SK-N-SH (cell line): ENCODE measurements at regions not wholly inside any gene's neighbourhood (a gene's known extent, or its start where the extent isn't known, plus 50 kb on each side); places are given as distances from the start of the nearest gene placed in this dataset.

Experiments
- CTCF ChIA-PET: fragments of 300-600, 350-600 bp; formaldehyde crosslinking; extraction: SDS; loops from one replicate; lab custom pipeline; 2021; lab: Yijun Ruan, JAX
- POLR2A ChIA-PET: fragments of 350-600 bp; sonication (Branson Sonifier 250); formaldehyde crosslinking; extraction: SDS; loops from one replicate; lab custom pipeline; 2020; ENCODE audit warnings: antibody characterized with exemption, inconsistent platforms; lab: Yijun Ruan, JAX
- DNase-seq: peaks from one replicate; pipeline ENCODE4 v3.0.0; 2012
- H2AFZ ChIP-seq: fragments of 200-600 bp; sonication (generic); 2 replicates; pipeline ENCODE4 v1.8.1; 2016; ENCODE audit warnings: antibody characterized with exemption, mild to moderate bottlenecking, low read depth
- H3F3A ChIP-seq: fragments of 200-600 bp; sonication (generic); replicated peaks from 2 replicates; pipeline ENCODE3; 2016; ENCODE audit warnings: antibody characterized with exemption, mild to moderate bottlenecking; ENCODE audit not compliant: insufficient read depth
- H3K27ac ChIP-seq, 2 experiments: fragments of 200-500 bp in 1 of 2; fragments of 200-600 bp in 1 of 2; sonication (Bioruptor generic) in 1 of 2; sonication (generic), shearing (Covaris generic) in 1 of 2; 2 replicates each; pipeline versions ENCODE4 v1.5.1 to v1.6.1; 2014 to 2016; ENCODE audit warnings: low read depth in 2 of 2, inconsistent platforms in 1 of 2, low read length in 1 of 2, mild to moderate bottlenecking in 1 of 2, mixed read lengths in 1 of 2
- H3K27me3 ChIP-seq: fragments of 200-600 bp; sonication (generic), shearing (Covaris generic); 2 replicates; pipeline ENCODE4 v1.6.1; 2016; ENCODE audit warnings: mixed run types; ENCODE audit not compliant: insufficient read depth
- H3K36me3 ChIP-seq, 2 experiments: fragments of 200-500 bp in 1 of 2; fragments of 200-600 bp in 1 of 2; sonication (Bioruptor generic) in 1 of 2; sonication (generic) in 1 of 2; replicated peaks in 1 of 2; 2 replicates each; pipeline versions ENCODE3 to v1.5.1; 2014 to 2016; ENCODE audit warnings: low read length in 1 of 2, mild to moderate bottlenecking in 1 of 2; ENCODE audit not compliant: insufficient read depth in 2 of 2, control insufficient read depth in 1 of 2
- H3K4me1 ChIP-seq, 2 experiments: fragments of 200-500 bp in 1 of 2; fragments of 200-600 bp in 1 of 2; sonication (Bioruptor generic) in 1 of 2; sonication (generic), shearing (Covaris generic) in 1 of 2; 2 replicates each; pipeline versions ENCODE4 v1.5.1 to v1.6.1; 2014 to 2016; ENCODE audit warnings: low read depth in 1 of 2, low read length in 1 of 2, mixed run types in 1 of 2; ENCODE audit not compliant: insufficient read depth in 2 of 2, control insufficient read depth in 1 of 2
- H3K4me2 ChIP-seq: fragments of 200-600 bp; sonication (generic), shearing (Covaris generic); 2 replicates; pipeline ENCODE4 v1.6.1; 2017; ENCODE audit warnings: mixed run types
- H3K4me3 ChIP-seq, 2 experiments: fragments of 200-500 bp in 1 of 2; fragments of 200-600 bp in 1 of 2; sonication (Bioruptor generic) in 1 of 2; sonication (generic), shearing (Covaris generic) in 1 of 2; 2 replicates each; pipeline versions ENCODE4 v1.5.1 to v1.8.1; 2014 to 2016; ENCODE audit warnings: low read depth in 2 of 2, inconsistent platforms in 1 of 2, low read length in 1 of 2, mild to moderate bottlenecking in 1 of 2, mixed read lengths in 1 of 2, moderate library complexity in 1 of 2
- H3K79me2 ChIP-seq: fragments of 200-600 bp; sonication (generic); 2 replicates; pipeline ENCODE4 v1.8.1; 2017; ENCODE audit warnings: mild to moderate bottlenecking; ENCODE audit not compliant: insufficient read depth
- H3K9ac ChIP-seq: fragments of 200-600 bp; sonication (generic); 2 replicates; pipeline ENCODE4 v1.6.1; 2017; ENCODE audit warnings: mixed run types
- H3K9me2 ChIP-seq: fragments of 200-600 bp; sonication (generic); 2 replicates; pipeline ENCODE4 v1.6.1; 2017; ENCODE audit warnings: mixed run types
- H3K9me3 ChIP-seq: fragments of 200-600 bp; sonication (generic); 2 replicates; pipeline ENCODE4 v1.6.1; 2017; ENCODE audit warnings: mixed run types, mild to moderate bottlenecking, moderate library complexity
- H4K20me1 ChIP-seq: fragments of 200-600 bp; sonication (generic); 2 replicates; pipeline ENCODE4 v1.6.1; 2017; ENCODE audit warnings: mild to moderate bottlenecking, mixed run types; ENCODE audit not compliant: insufficient read depth
- MXI1 ChIP-seq: IDR thresholded peaks from 2 replicates; pipeline ENCODE4 v1.6.1; 2012; ENCODE audit warnings: mild to moderate bottlenecking, low read depth, low read length, improper control_type of control experiment
- NRF1 ChIP-seq: IDR thresholded peaks from 2 replicates; pipeline ENCODE4 v1.6.1; 2012; ENCODE audit warnings: low read depth, mild to moderate bottlenecking, low read length
- PBX3 ChIP-seq: IDR thresholded peaks from 2 replicates; pipeline ENCODE4; 2012
- POLR2AphosphoS5 ChIP-seq: IDR thresholded peaks from 2 replicates; pipeline ENCODE4 v1.6.1; 2012; ENCODE audit warnings: low read depth, low read length
- RAD21 ChIP-seq: IDR thresholded peaks from 2 replicates; pipeline ENCODE4 v1.6.1; 2012; ENCODE audit warnings: mild to moderate bottlenecking, low read length
- REST ChIP-seq: IDR thresholded peaks from 2 replicates; pipeline ENCODE4 v1.6.1; 2012; ENCODE audit warnings: mild to moderate bottlenecking, low read depth, low read length, moderate library complexity
- SIN3A ChIP-seq: IDR thresholded peaks from 2 replicates; pipeline ENCODE4 v1.6.1; 2012; ENCODE audit warnings: low read depth, mild to moderate bottlenecking, low read length, moderate library complexity, borderline replicate concordance
- SMC3 ChIP-seq: IDR thresholded peaks from 2 replicates; pipeline ENCODE4 v1.6.1; 2012; ENCODE audit warnings: low read depth, low read length, improper control_type of control experiment
- TEAD4 ChIP-seq: IDR thresholded peaks from 2 replicates; pipeline ENCODE4 v1.4.0; 2012; ENCODE audit warnings: mild to moderate bottlenecking, borderline replicate concordance; ENCODE audit not compliant: insufficient read depth
- USF2 ChIP-seq: fragments of 150-350 bp; IDR thresholded peaks from 2 replicates; pipeline ENCODE4 v1.6.1; 2017; ENCODE audit warnings: antibody characterized with exemption, low read length, low read depth, borderline replicate concordance
- WGBS: methylation state at CpG from one replicate; pipeline ENCODE4 v1.1.6; 2017; ENCODE audit warnings: low lambda C conversion rate; 5-methylcytosine and 5-hydroxymethylcytosine counted together

GRCh38 chr3:29156086-29156715 is 124.7 kb upstream of the RBMS3 start:
- ChIA-PET CTCF (interaction anchor here (1.6 kb wide), 1 partner anchor 19 kb away, joined by 3 read pairs; no protein-coding TSS in a partner anchor), POLR2A (no interaction called here)
- Histone ChIP-seq H3K79me2 (no peaks in the 10 kb centered on the region), H2AFZ (no peak overlapping the region), H3K4me1 (peaks cover 0 to 9% of the 10 kb centered on the region in 2 experiments; a peak in 2 of 4 replicates), H3K4me3 (no peak overlapping the region), H3K4me2 (no peak overlapping the region), H3K9ac (no peak overlapping the region), H3K27ac (no peak overlapping the region), H3K27me3 (no peaks in the 10 kb centered on the region), H3K36me3 (no peaks in the 10 kb centered on the region), H3K9me3 (no peaks in the 10 kb centered on the region), H3F3A (no peaks in the 10 kb centered on the region), H4K20me1 (no peaks in the 10 kb centered on the region), H3K9me2 (no peaks in the 10 kb centered on the region)
- TF ChIP-seq MXI1 = no peak
- no peak for DNase-seq
- WGBS = 82% methylated on average over 5 of the region's 5 CpGs

- 92% methylated on average over 3 of the region's 3 CpGs for WGBS
- H3F3A ChIP-seq = no peaks in the 10 kb centered on the region
- H3K9me3 ChIP-seq = no peaks in the 10 kb centered on the region
- H3K9ac ChIP-seq = no peak overlapping the region
- no peak overlapping the region for H3K27ac ChIP-seq
- no peak for DNase-seq
- peaks cover 0 to 5% of the 10 kb centered on the region in 2 experiments; a peak in 3 of 4 replicates for H3K4me1 ChIP-seq
- no peaks in the 10 kb centered on the region for H3K9me2 ChIP-seq
- no peak for TF ChIP-seq PBX3
- TF ChIP-seq NRF1 = no peak
- TF ChIP-seq SMC3 = no peak
- no peak for TF ChIP-seq RAD21
- no peak for TF ChIP-seq USF2
- TF ChIP-seq POLR2AphosphoS5 = no peak
- no peak for TF ChIP-seq MXI1
- TF ChIP-seq, all 33 proteins: peak for 0
- Histone ChIP-seq H3K36me3 (no peaks in the 10 kb centered on the region), H3K27me3 (no peaks in the 10 kb centered on the region), H3K79me2 (no peaks in the 10 kb centered on the region), H3K4me2 (no peak overlapping the region), H2AFZ (no peak overlapping the region), H4K20me1 (no peaks in the 10 kb centered on the region), H3K4me3 (no peak overlapping the region)
- POLR2A ChIA-PET = no interaction called here
- CTCF ChIA-PET = no interaction called here
Measured at GRCh38 chr3:29164825-29165224, 116.0 kb upstream of the RBMS3 start.

- TF ChIP-seq TEAD4 = no peak
- TF ChIP-seq USF2 = no peak
- no peak for TF ChIP-seq REST
- TF ChIP-seq SIN3A = no peak
- H4K20me1 ChIP-seq = no peaks in the 10 kb centered on the region
- H3F3A ChIP-seq = peaks cover 17% of the 10 kb centered on the region
- no peak overlapping the region for H2AFZ ChIP-seq
- peaks cover 8 to 13% of the 10 kb centered on the region in 2 experiments for H3K4me1 ChIP-seq
- H3K4me2 ChIP-seq = no peak overlapping the region
- POLR2A ChIA-PET = no interaction called here
- CTCF ChIA-PET = no interaction called here
- H3K9ac ChIP-seq = no peak overlapping the region
- no peaks in the 10 kb centered on the region for H3K36me3 ChIP-seq
- H3K9me3 ChIP-seq = no peaks in the 10 kb centered on the region
- no peaks in the 10 kb centered on the region for H3K79me2 ChIP-seq
- no peak overlapping the region for H3K27ac ChIP-seq
- no peak for DNase-seq
- H3K27me3 ChIP-seq = no peaks in the 10 kb centered on the region
- 89% methylated on average over 1 of the region's 1 CpG for WGBS
- no peaks in the 10 kb centered on the region for H3K9me2 ChIP-seq
- H3K4me3 ChIP-seq = no peak overlapping the region
Measured at GRCh38 chr3:29167180-29167579, 113.7 kb upstream of the RBMS3 start.
